ENCODE measurements at regions not wholly inside any gene's neighbourhood (a gene's known extent, or its start where the extent isn't known, plus 50 kb on each side); places are given as distances from the start of the nearest gene placed in this dataset.

DNA sequence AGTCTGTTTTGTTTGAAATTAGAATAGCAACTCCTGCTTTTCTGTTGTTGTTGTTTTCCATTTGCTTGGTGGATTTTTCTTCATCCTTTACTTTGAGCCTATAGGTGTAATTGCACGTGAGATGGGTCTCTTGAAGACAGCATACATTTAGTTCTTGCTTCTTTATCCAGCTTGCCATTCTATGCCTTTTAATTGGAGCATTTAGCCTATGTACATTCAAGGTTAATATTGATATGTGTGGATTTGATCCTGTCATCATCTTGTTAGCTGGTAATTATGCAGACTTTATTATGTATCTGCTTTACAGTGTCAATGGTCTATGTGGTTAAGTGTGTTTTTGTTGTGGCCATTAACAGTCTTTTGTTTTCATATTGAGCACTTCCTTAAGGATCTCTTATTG is 708.9 kb upstream of the ANKRD30A start:
- no peak for TF ChIP-seq ZFX (IDR thresholded peaks at IDR 0.05)
- TF ChIP-seq, protein P1, sequence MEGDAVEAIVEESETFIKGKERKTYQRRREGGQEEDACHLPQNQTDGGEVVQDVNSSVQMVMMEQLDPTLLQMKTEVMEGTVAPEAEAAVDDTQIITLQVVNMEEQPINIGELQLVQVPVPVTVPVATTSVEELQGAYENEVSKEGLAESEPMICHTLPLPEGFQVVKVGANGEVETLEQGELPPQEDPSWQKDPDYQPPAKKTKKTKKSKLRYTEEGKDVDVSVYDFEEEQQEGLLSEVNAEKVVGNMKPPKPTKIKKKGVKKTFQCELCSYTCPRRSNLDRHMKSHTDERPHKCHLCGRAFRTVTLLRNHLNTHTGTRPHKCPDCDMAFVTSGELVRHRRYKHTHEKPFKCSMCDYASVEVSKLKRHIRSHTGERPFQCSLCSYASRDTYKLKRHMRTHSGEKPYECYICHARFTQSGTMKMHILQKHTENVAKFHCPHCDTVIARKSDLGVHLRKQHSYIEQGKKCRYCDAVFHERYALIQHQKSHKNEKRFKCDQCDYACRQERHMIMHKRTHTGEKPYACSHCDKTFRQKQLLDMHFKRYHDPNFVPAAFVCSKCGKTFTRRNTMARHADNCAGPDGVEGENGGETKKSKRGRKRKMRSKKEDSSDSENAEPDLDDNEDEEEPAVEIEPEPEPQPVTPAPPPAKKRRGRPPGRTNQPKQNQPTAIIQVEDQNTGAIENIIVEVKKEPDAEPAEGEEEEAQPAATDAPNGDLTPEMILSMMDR (conservative IDR thresholded peaks at IDR 0.05) = no peak

Data from C4-2B (cell line).